Pancreas (tissue), 10 donors: ENCODE measurements at regions not wholly inside any gene's neighbourhood (a gene's known extent, or its start where the extent isn't known, plus 50 kb on each side); places are given as distances from the start of the nearest gene placed in this dataset.
A peak's percentile ranks its signal among the peaks of the same experiment; 100 is the strongest.

Experiments
- ATAC-seq, 4 donors: fragments of 200-7000 bp; cut with Tn5 transposase; one replicate each; pipeline versions ENCODE4 v1.8.0 to v1.9.1; 2020; ENCODE audit warnings: mild to moderate bottlenecking in 4 of 4, moderate library complexity in 4 of 4
- DNase-seq, 6 donors: peaks; one replicate each; pipeline ENCODE4 v3.0.0-alpha.2; 2020
- FAIRE-seq: peaks from 2 replicates; lab custom pipeline; 2012; peaks lifted over from hg19 to GRCh38; lab: Jason Lieb, UNC
- H3K27ac ChIP-seq, 4 donors: fragments of 200-600 bp; sonication (generic); 1 replicate in 3 of 4; 2 replicates in 1 of 4; pipeline versions ENCODE4 v1.5.0 to v1.8.0; 2020
- H3K27me3 ChIP-seq, 4 donors: fragments of 200-600 bp; one replicate each; pipeline ENCODE4 v1.8.0; 2021
- H3K36me3 ChIP-seq, 3 donors: fragments of 200-600 bp; sonication (generic) in 1 of 3; one replicate each; pipeline versions ENCODE4 v1.5.0 to v1.8.0; 2020 to 2021
- H3K4me1 ChIP-seq, 3 donors: fragments of 200-600 bp; one replicate each; pipeline ENCODE4 v1.8.0; 2021
- H3K4me3 ChIP-seq, 4 donors: fragments of 200-600 bp; sonication (generic) in 2 of 4; one replicate each; pipeline versions ENCODE4 v1.5.0 to v1.8.0; 2020 to 2021
- H3K9me3 ChIP-seq, 4 donors: fragments of 200-600 bp; one replicate each; pipeline ENCODE4 v1.8.0; 2021
- CTCF ChIP-seq, 4 donors: fragments of 200-600 bp; sonication (generic) in 3 of 4; IDR thresholded peaks; one replicate each; pipeline versions ENCODE4 v1.5.0 to v1.8.0; 2021; ENCODE audit warnings: antibody characterized with exemption in 4 of 4
- WGBS, 2 donors: extraction: QIAGEN DNeasy Blood & Tissue Kit; methylation state at CpG; one replicate each; pipeline ENCODE4 v1.1.7; 2013; 5-methylcytosine and 5-hydroxymethylcytosine counted together
- intact Hi-C, 3 donors: fragments of 100-400 bp; cut with DNase I; formaldehyde crosslinking; loops; one replicate each; pipeline versions ENCODE4 v1.11.1 to v1.14.2; 2022
- donor health status: healthy with polysubstance abuse.
- donor health status: DM: no; HTN: no; CAD: no; lungs with moderate emphysema.
- donor health status: DM: no; HTN: no; CAD: no.
- donor health status: control.
- donor health status: control.
- donor health status: Bipolar disorder and iron deficiency.
- donor health status: DM: yes; HTN: yes; CAD: no.
- donor health status: DM: no; HTN: no; CAD: no.
- donor health status: DM: no; HTN: no; CAD: no.
- donor health status: DM: yes; HTN: yes; CAD: no.

- no peak overlapping the region for H3K4me3 ChIP-seq
- 67 to 78% methylated on average over 6 of the region's 6 CpGs for WGBS, 2 donors
- TF ChIP-seq CTCF (IDR thresholded peaks at IDR 0.05) = no peak
- intact Hi-C loops = no loop called here
- no peaks in the 10 kb centered on the region for H3K27me3 ChIP-seq
- H3K9me3 ChIP-seq = no peaks in the 10 kb centered on the region
- H3K36me3 ChIP-seq = no peaks in the 10 kb centered on the region
- H3K4me1 ChIP-seq = no peaks in the 10 kb centered on the region
- H3K27ac ChIP-seq = no peak overlapping the region
- ATAC-seq (no peak), FAIRE-seq (no peak), DNase-seq (no peak)
These were observed 283.0 kb upstream of the ITGA1 start for GRCh38 chr5:52504584-52505240.

DNA sequence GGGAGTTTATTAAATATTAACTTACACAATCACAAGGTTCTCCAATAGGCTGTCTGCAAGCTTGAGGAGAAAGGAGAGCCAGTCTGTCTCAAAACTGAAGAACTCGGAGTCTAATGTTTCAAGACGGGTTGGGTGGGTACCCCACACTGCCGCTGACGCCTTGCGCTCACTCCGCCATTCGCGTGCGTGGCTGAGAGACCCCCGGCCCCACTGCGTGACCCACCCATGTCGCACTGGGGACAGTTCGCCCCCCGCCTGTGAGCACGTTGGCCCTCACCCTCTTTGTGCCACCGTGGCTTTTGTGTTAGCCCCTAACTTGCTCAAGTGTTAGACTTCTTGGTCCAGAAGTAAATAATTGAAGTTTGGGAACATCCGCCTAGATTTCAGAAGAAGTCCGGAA is 270.0 kb upstream of the ITGA1 start:
- TF ChIP-seq CTCF (IDR thresholded peaks at IDR 0.05) = no peak
- ATAC-seq (no peak), DNase-seq (peak in 1 of 6 donors; percentile 40), FAIRE-seq (no peak)
- 80 to 86% methylated on average over 18 of the region's 18 CpGs for WGBS, 2 donors
- Histone ChIP-seq H3K27me3 (no peaks in the 10 kb centered on the region), H3K27ac (no peak overlapping the region), H3K4me3 (no peak overlapping the region), H3K9me3 (no peaks in the 10 kb centered on the region), H3K36me3 (no peaks in the 10 kb centered on the region), H3K4me1 (no peaks in the 10 kb centered on the region)
- intact Hi-C loops = no loop called here

DNA sequence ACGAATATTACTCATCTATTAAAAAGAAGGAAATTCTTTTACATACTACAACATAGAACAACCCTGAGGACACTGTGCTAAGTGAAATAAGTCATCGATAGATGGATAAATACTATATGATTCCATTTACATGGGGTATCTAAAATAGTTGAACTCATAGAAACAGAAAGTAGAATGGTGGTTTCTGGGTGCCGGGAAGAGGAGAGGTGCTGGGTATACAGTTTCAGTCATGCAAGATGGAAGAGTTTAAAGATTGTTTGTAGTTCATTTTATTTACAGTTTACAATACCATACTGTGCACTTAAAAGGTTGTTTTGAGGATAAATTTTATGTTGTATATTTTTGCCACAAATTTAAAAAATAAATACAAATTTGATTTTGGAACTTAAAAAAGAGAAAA is 267.5 kb upstream of the ITGA1 start:
- ATAC-seq (no peak), FAIRE-seq (no peak), DNase-seq (no peak)
- 64 to 80% methylated on average over 3 of the region's 3 CpGs for WGBS, 2 donors
- no peaks in the 10 kb centered on the region for H3K27me3 ChIP-seq
- no peaks in the 10 kb centered on the region for H3K4me1 ChIP-seq
- H3K4me3 ChIP-seq = no peak overlapping the region
- intact Hi-C loops = no loop called here
- no peaks in the 10 kb centered on the region for H3K36me3 ChIP-seq
- no peak overlapping the region for H3K27ac ChIP-seq
- no peak for TF ChIP-seq CTCF (IDR thresholded peaks at IDR 0.05)
- no peaks in the 10 kb centered on the region for H3K9me3 ChIP-seq

GRCh38 chr5:52521236-52521635 is 266.5 kb upstream of the ITGA1 start:
- H3K27me3 ChIP-seq = no peaks in the 10 kb centered on the region
- no peaks in the 10 kb centered on the region for H3K4me1 ChIP-seq
- H3K36me3 ChIP-seq = no peaks in the 10 kb centered on the region
- 23 to 33% methylated on average over 4 of the region's 4 CpGs for WGBS, 2 donors
- H3K9me3 ChIP-seq = no peaks in the 10 kb centered on the region
- H3K4me3 ChIP-seq = no peak overlapping the region
- H3K27ac ChIP-seq = no peak overlapping the region
- TF ChIP-seq CTCF (IDR thresholded peaks at IDR 0.05) = no peak
- DNase-seq (no peak), ATAC-seq (no peak), FAIRE-seq (no peak)
- intact Hi-C loops = no loop called here

DNA sequence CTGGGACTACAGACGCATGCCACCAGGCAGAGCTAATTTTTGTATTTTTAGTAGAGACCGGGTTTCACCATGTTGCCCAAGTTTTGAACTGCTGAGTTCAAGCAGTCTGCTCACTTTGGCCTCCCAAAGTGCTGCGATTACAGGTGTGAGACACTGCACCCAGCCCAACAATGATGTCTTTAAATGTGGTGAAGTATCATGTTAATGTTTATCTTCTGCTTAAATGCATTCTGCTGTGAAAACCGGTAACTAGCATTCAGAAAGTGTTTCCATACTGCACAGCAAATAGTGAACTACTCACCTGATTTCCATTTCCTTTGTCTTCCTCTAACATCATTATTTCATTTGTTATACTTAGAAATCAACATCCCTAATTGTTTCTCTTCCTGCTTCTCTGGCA is 264.0 kb upstream of the ITGA1 start:
- ATAC-seq (peak in 1 of 4 donors; percentile 82), DNase-seq (no peak), FAIRE-seq (no peak)
- intact Hi-C loops = no loop called here
- Histone ChIP-seq H3K27ac (no peak overlapping the region), H3K4me1 (no peaks in the 10 kb centered on the region), H3K36me3 (no peaks in the 10 kb centered on the region), H3K9me3 (no peaks in the 10 kb centered on the region), H3K27me3 (no peaks in the 10 kb centered on the region), H3K4me3 (no peak overlapping the region)
- WGBS, 2 donors = 46 to 66% methylated on average over 4 of the region's 4 CpGs
- TF ChIP-seq CTCF (IDR thresholded peaks at IDR 0.05) = no peak
